T-helper 9 cell (primary cell): ENCODE measurements at regions not wholly inside any gene's neighbourhood (a gene's known extent, or its start where the extent isn't known, plus 50 kb on each side); places are given as distances from the start of the nearest gene placed in this dataset.

Experiments
- DNase-seq: peaks from one replicate; pipeline ENCODE4 v3.0.0-alpha.2; 2020

- no peak for DNase-seq
These were observed 63.0 kb upstream of the IGLL5 start for GRCh38 chr22:22824340-22825212.

- no peak for DNase-seq
These were observed 62.4 kb upstream of the IGLL5 start for GRCh38 chr22:22825213-22825593.

GRCh38 chr22:22827187-22827939 is 60.3 kb upstream of the IGLL5 start:
- DNase-seq = no peak

- no peak for DNase-seq
These were observed 57.4 kb upstream of the IGLL5 start for GRCh38 chr22:22830193-22830592.

GRCh38 chr22:22830957-22831688 is 56.5 kb upstream of the IGLL5 start:
- no peak for DNase-seq

- no peak for DNase-seq
These were observed 54.6 kb upstream of the IGLL5 start for GRCh38 chr22:22833059-22833458.

GRCh38 chr22:22833488-22833887 is 54.1 kb upstream of the IGLL5 start:
- no peak for DNase-seq

GRCh38 chr22:22834204-22834603 is 53.4 kb upstream of the IGLL5 start:
- no peak for DNase-seq

- no peak for DNase-seq
These were observed 52.8 kb upstream of the IGLL5 start for GRCh38 chr22:22834783-22835182.

- DNase-seq = no peak
These were observed 52.4 kb upstream of the IGLL5 start for GRCh38 chr22:22835242-22835641.

- no peak for DNase-seq
These were observed 51.8 kb upstream of the IGLL5 start for GRCh38 chr22:22835771-22836291.

- DNase-seq = no peak
These were observed 51.0 kb upstream of the IGLL5 start for GRCh38 chr22:22836635-22837034.
